Fibroblast of skin of right quadriceps (primary cell): ENCODE measurements at regions not wholly inside any gene's neighbourhood (a gene's known extent, or its start where the extent isn't known, plus 50 kb on each side); places are given as distances from the start of the nearest gene placed in this dataset.

Experiments
- DNase-seq: peaks from one replicate; pipeline ENCODE4 v3.0.0-alpha.2; 2013

- no peak for DNase-seq
Measured at GRCh38 chr7:106776618-106777347, 88.3 kb upstream of the PIK3CG start.

- no peak for DNase-seq
Measured at GRCh38 chr7:106777674-106778299, 87.3 kb upstream of the PIK3CG start.

- peak; percentile 51 for DNase-seq
Measured at GRCh38 chr7:106778656-106779250, 86.3 kb upstream of the PIK3CG start.

- no peak for DNase-seq
Measured at GRCh38 chr7:106779877-106780276, 85.2 kb upstream of the PIK3CG start.

- no peak for DNase-seq
Measured at GRCh38 chr7:106781007-106781406, 84.1 kb upstream of the PIK3CG start.

GRCh38 chr7:106781828-106782544, 83.1 kb upstream of the PIK3CG start:
- DNase-seq, result no peak

- DNase-seq, result no peak
Measured at GRCh38 chr7:106783286-106783685, 81.8 kb upstream of the PIK3CG start.

GRCh38 chr7:106788637-106789036, 76.4 kb upstream of the PIK3CG start:
- no peak for DNase-seq

GRCh38 chr7:106791526-106791925, 73.6 kb upstream of the PIK3CG start:
- no peak for DNase-seq

GRCh38 chr7:106792233-106792926, 72.7 kb upstream of the PIK3CG start:
- no peak for DNase-seq

GRCh38 chr7:106793015-106793975, 71.8 kb upstream of the PIK3CG start:
- DNase-seq, result peak; percentile 22

GRCh38 chr7:106794276-106795083, 70.6 kb upstream of the PIK3CG start:
- no peak for DNase-seq

- DNase-seq, result no peak
Measured at GRCh38 chr7:106795084-106795876, 69.8 kb upstream of the PIK3CG start.

GRCh38 chr7:106795877-106796231, 69.2 kb upstream of the PIK3CG start:
- DNase-seq, result no peak

- DNase-seq, result no peak
Measured at GRCh38 chr7:106797937-106798336, 67.1 kb upstream of the PIK3CG start.

- DNase-seq, result no peak
Measured at GRCh38 chr7:106802589-106802988, 62.5 kb upstream of the PIK3CG start.

- no peak for DNase-seq
Measured at GRCh38 chr7:106806556-106806955, 58.5 kb upstream of the PIK3CG start.

- no peak for DNase-seq
Measured at GRCh38 chr7:106807474-106807873, 57.6 kb upstream of the PIK3CG start.

GRCh38 chr7:106808967-106809635, 56.0 kb upstream of the PIK3CG start:
- no peak for DNase-seq

- DNase-seq, result no peak
Measured at GRCh38 chr7:106811472-106811871, 53.6 kb upstream of the PIK3CG start.
